ENCODE measurements at regions not wholly inside any gene's neighbourhood (a gene's known extent, or its start where the extent isn't known, plus 50 kb on each side); places are given as distances from the start of the nearest gene placed in this dataset.

DNA sequence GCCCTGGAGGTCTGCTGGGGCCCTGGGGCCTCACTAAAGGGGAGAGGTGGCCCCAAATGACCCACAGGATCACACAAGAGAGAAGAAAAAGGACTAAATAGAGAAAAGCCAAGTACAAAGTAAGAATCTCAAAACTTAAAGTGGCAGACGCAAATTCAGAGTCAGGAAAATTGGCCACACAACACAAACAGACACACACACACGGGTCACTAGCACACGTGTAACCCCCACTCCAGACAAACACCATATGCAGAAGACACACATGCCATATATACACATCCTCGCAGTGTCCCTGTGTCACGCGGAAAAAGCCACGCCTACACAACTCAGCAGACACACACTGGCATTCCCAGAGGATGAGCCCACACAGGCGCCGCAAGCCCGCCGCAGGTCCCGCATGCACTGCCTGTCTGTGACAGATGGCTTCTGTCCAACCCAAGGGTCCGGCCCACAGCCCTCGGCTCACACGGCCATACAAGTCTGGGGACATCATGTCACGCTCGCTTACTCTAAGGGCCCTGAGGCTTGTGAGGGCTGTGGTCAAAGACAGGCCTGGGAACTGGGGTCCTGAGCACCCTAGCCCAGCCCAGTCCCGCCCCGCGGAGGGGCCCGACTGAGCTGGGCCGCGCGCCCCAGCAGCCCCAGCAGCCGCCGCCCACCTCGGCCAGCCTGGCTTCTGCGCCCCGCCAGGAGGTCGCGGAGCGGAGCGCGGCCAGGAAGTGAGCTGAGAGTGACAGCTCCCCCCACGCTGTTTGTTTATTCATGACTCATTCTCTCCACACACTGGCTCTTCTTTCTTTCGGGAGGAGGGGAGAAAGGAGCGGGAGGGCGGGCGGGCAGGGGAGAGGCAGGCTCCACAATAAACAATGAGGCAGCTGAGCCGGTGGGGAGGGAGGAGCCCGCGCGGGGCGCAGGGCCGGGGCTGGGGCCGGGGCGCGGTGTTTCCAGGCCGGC, 95.5 kb upstream of the ZMIZ1 start:
- peak overlapping the region; percentile 87 for H3K27ac ChIP-seq
- TF ChIP-seq, protein P1, sequence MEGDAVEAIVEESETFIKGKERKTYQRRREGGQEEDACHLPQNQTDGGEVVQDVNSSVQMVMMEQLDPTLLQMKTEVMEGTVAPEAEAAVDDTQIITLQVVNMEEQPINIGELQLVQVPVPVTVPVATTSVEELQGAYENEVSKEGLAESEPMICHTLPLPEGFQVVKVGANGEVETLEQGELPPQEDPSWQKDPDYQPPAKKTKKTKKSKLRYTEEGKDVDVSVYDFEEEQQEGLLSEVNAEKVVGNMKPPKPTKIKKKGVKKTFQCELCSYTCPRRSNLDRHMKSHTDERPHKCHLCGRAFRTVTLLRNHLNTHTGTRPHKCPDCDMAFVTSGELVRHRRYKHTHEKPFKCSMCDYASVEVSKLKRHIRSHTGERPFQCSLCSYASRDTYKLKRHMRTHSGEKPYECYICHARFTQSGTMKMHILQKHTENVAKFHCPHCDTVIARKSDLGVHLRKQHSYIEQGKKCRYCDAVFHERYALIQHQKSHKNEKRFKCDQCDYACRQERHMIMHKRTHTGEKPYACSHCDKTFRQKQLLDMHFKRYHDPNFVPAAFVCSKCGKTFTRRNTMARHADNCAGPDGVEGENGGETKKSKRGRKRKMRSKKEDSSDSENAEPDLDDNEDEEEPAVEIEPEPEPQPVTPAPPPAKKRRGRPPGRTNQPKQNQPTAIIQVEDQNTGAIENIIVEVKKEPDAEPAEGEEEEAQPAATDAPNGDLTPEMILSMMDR (IDR thresholded peaks at IDR 0.05) = no peak
- no peak for TF ChIP-seq ZFX (IDR thresholded peaks at IDR 0.05; ENCODE audit: borderline replicate concordance)

- TF ChIP-seq ZFX (IDR thresholded peaks at IDR 0.05; ENCODE audit: borderline replicate concordance) = no peak
- TF ChIP-seq, protein P1 (IDR thresholded peaks at IDR 0.05) = no peak
- peak overlapping the region; percentile 87 for H3K27ac ChIP-seq
These were observed 94.7 kb upstream of the ZMIZ1 start for GRCh38 chr10:78973901-78974616.

- peak overlapping the region; percentile 87 for H3K27ac ChIP-seq
- TF ChIP-seq, protein P1 (IDR thresholded peaks at IDR 0.05) = peak; percentile 91
- no peak for TF ChIP-seq ZFX (IDR thresholded peaks at IDR 0.05; ENCODE audit: borderline replicate concordance)
These were observed 94.0 kb upstream of the ZMIZ1 start for GRCh38 chr10:78974617-78975317.

DNA sequence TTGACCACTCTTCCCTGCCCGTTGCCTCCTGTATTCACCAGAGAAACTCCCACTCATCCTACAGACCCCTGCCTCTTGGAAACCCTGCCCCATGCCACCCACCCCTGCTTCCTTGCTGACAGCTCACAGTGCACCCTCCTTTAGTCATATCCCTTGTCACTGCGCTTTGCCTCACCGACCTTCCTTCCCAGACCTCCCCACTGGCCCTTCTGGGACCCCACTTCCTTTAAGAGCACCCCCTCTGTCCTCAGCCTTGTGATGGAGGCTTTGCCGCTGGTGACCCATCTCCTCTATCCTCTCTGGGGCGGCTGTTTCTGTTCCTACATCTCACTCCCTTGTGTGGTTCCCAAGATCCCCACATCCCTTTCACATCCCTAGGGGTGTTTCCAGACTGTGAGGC, 92.8 kb upstream of the ZMIZ1 start:
- TF ChIP-seq ZFX (IDR thresholded peaks at IDR 0.05; ENCODE audit: borderline replicate concordance) = no peak
- TF ChIP-seq, protein P1 (IDR thresholded peaks at IDR 0.05) = no peak
- no peak overlapping the region for H3K27ac ChIP-seq

DNA sequence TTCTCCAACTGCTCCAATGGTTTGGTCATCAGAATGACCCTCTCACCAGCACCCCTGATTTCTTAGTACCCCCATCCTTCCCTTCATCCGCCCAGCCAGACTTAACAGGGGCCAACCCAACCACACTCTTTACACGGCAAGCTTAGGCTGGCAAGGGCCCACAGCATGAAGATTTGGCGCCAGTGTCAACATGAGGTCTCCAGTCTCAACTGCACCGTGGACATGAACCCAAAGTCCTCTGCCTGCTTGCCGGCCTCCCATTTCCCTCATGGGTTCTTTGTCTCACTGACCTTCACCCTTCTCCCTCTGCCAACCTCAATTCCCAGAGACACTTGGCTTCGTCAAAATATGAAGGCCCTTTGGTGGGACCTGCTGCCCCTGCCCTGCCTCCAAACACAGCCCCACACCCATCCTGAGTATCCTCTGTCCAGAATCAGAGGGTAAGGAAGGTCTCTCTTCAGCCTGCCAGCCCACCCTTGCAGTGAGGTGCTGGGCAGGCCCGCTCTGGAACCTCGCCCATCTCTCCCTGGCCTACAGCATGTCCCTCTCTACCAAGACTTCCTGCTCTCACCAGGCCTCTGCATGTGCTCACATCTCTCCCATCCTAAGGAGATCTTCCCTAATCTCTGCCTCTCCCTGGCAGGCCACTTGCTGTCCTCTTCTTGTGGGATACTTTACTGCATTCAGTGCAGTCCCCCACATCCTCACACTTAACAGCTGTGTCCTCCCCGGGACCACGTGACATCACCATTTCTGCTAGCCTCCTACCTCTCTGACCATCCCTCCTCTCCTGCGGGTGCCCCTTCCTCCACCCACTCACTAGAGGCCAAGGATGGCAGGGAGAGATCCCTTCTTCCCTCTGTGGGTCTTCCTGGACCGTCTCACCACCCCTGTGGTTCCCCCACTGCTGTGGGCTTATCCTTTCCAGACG, 91.7 kb upstream of the ZMIZ1 start:
- H3K27ac ChIP-seq = no peak overlapping the region
- TF ChIP-seq ZFX (IDR thresholded peaks at IDR 0.05; ENCODE audit: borderline replicate concordance) = no peak
- TF ChIP-seq, protein P1 (IDR thresholded peaks at IDR 0.05) = no peak

GRCh38 chr10:78979938-78980337, 88.8 kb upstream of the ZMIZ1 start:
- TF ChIP-seq ZFX (IDR thresholded peaks at IDR 0.05; ENCODE audit: borderline replicate concordance) = no peak
- TF ChIP-seq, protein P1 (IDR thresholded peaks at IDR 0.05) = no peak
- H3K27ac ChIP-seq = no peak overlapping the region

All from 22Rv1 (cell line).